GM19438 (cell line): ENCODE measurements at regions not wholly inside any gene's neighbourhood (a gene's known extent, or its start where the extent isn't known, plus 50 kb on each side); places are given as distances from the start of the nearest gene placed in this dataset.
"Not testable (repeated sequence)": the region's sequence is repeated elsewhere in the genome, so short reads cannot be mapped to it uniquely, and the experiment has no call there.

Source experiments
- ATAC-seq: cut with Tn5 transposase; IDR thresholded peaks from one replicate; pipeline ENCODE4 v1.9.1; 2021; ENCODE audit warnings: low read depth; ENCODE audit not compliant: unreplicated experiment

GRCh38 chr7:113331155-113331898 lies 213.0 kb upstream of the SMIM30 start:
- no peak for ATAC-seq

GRCh38 chr7:113321201-113321600 lies 202.8 kb upstream of the SMIM30 start:
- ATAC-seq: no peak

- no peak for ATAC-seq
Measured at GRCh38 chr7:113320419-113320818, 202.1 kb upstream of the SMIM30 start.

GRCh38 chr7:113314594-113314993 lies 196.2 kb upstream of the SMIM30 start:
- no peak for ATAC-seq

- no peak for ATAC-seq
Measured at GRCh38 chr7:113308399-113308798, 190.0 kb upstream of the SMIM30 start.

GRCh38 chr7:113307147-113307546 lies 188.8 kb upstream of the SMIM30 start:
- ATAC-seq: no peak

GRCh38 chr7:113306302-113306701 lies 187.9 kb upstream of the SMIM30 start:
- no peak for ATAC-seq

- no peak for ATAC-seq
Measured at GRCh38 chr7:113304104-113304503, 185.8 kb upstream of the SMIM30 start.

- not testable (repeated sequence) for ATAC-seq
Measured at GRCh38 chr7:113303388-113303787, 185.0 kb upstream of the SMIM30 start.

- no peak for ATAC-seq
Measured at GRCh38 chr7:113301983-113302382, 183.6 kb upstream of the SMIM30 start.

GRCh38 chr7:113301141-113301540 lies 182.8 kb upstream of the SMIM30 start:
- ATAC-seq: no peak

- ATAC-seq: no peak
Measured at GRCh38 chr7:113299748-113300147, 181.4 kb upstream of the SMIM30 start.

GRCh38 chr7:113298501-113298900 lies 180.1 kb upstream of the SMIM30 start:
- ATAC-seq: no peak

- ATAC-seq: no peak
Measured at GRCh38 chr7:113294750-113295149, 176.4 kb upstream of the SMIM30 start.

- ATAC-seq: no peak
Measured at GRCh38 chr7:113292105-113292504, 173.8 kb upstream of the SMIM30 start.

- ATAC-seq: no peak
Measured at GRCh38 chr7:113291058-113291457, 172.7 kb upstream of the SMIM30 start.

GRCh38 chr7:113289140-113289740 lies 170.9 kb upstream of the SMIM30 start:
- no peak for ATAC-seq

GRCh38 chr7:113285411-113285810 lies 167.1 kb upstream of the SMIM30 start:
- ATAC-seq: no peak

- no peak for ATAC-seq
Measured at GRCh38 chr7:113283861-113284260, 165.5 kb upstream of the SMIM30 start.

GRCh38 chr7:113282875-113283274 lies 164.5 kb upstream of the SMIM30 start:
- no peak for ATAC-seq

- no peak for ATAC-seq
Measured at GRCh38 chr7:113281223-113281622, 162.9 kb upstream of the SMIM30 start.

- ATAC-seq: no peak
Measured at GRCh38 chr7:113279256-113279655, 160.9 kb upstream of the SMIM30 start.
